GM23248 (cell line): ENCODE measurements at regions not wholly inside any gene's neighbourhood (a gene's known extent, or its start where the extent isn't known, plus 50 kb on each side); places are given as distances from the start of the nearest gene placed in this dataset.

Experiments used
- DNase-seq: peaks from one replicate; pipeline ENCODE4 v3.0.0-alpha.2; 2015
- H2AFZ ChIP-seq: fragments of 200-600 bp; sonication (generic); 2 replicates; pipeline ENCODE4 v1.6.1; 2016; ENCODE audit warnings: antibody characterized with exemption
- H3F3A ChIP-seq: fragments of 200-600 bp; sonication (generic); 2 replicates; pipeline ENCODE4 v1.6.1; 2016; ENCODE audit warnings: mild to moderate bottlenecking, antibody characterized with exemption, mixed run types; ENCODE audit not compliant: insufficient read depth
- H3K27ac ChIP-seq: fragments of 200-600 bp; sonication (generic); 2 replicates; pipeline ENCODE4 v1.5.1; 2016; ENCODE audit warnings: mild to moderate bottlenecking
- H3K27me3 ChIP-seq: fragments of 200-600 bp; sonication (generic); replicated peaks from 2 replicates; pipeline ENCODE4 v1.6.1; 2016; ENCODE audit warnings: mild to moderate bottlenecking; ENCODE audit not compliant: insufficient read depth
- H3K36me3 ChIP-seq: fragments of 200-600 bp; sonication (generic); 2 replicates; pipeline ENCODE4 v1.6.1; 2016; ENCODE audit warnings: low read depth, mild to moderate bottlenecking
- H3K4me1 ChIP-seq: fragments of 200-600 bp; sonication (generic); 2 replicates; pipeline ENCODE4 v1.6.1; 2016; ENCODE audit warnings: mild to moderate bottlenecking; ENCODE audit not compliant: insufficient read depth
- H3K4me2 ChIP-seq: fragments of 200-600 bp; sonication (generic); one replicate; pipeline ENCODE4 v1.6.1; 2016; ENCODE audit warnings: mild to moderate bottlenecking; ENCODE audit not compliant: unreplicated experiment
- H3K4me3 ChIP-seq: fragments of 200-600 bp; sonication (generic); 2 replicates; pipeline ENCODE4 v1.5.1; 2016; ENCODE audit warnings: mild to moderate bottlenecking
- H3K79me2 ChIP-seq: fragments of 200-600 bp; sonication (generic); 2 replicates; pipeline ENCODE4 v1.6.1; 2016; ENCODE audit warnings: mild to moderate bottlenecking; ENCODE audit not compliant: insufficient read depth
- H3K9ac ChIP-seq: fragments of 200-600 bp; sonication (generic); 2 replicates; pipeline ENCODE4 v1.6.1; 2016; ENCODE audit warnings: mild to moderate bottlenecking
- H3K9me2 ChIP-seq: fragments of 200-600 bp; sonication (generic); 2 replicates; pipeline ENCODE4 v1.6.1; 2016; ENCODE audit warnings: mixed run types, mild to moderate bottlenecking, moderate library complexity; ENCODE audit not compliant: insufficient read depth
- H3K9me3 ChIP-seq: fragments of 200-600 bp; sonication (generic); one replicate; pipeline ENCODE4 v1.6.1; 2017; ENCODE audit warnings: low read depth
- H4K20me1 ChIP-seq: fragments of 200-600 bp; sonication (generic); 2 replicates; pipeline ENCODE4 v1.6.0; 2016; ENCODE audit not compliant: insufficient read depth
- EZH2 ChIP-seq: fragments of 200-600 bp; sonication (generic); IDR thresholded peaks from 2 replicates; pipeline ENCODE4 v1.6.1; 2018; ENCODE audit warnings: antibody characterized with exemption, mild to moderate bottlenecking; ENCODE audit not compliant: insufficient read depth, poor library complexity, severe bottlenecking
- EZH2phosphoT487 ChIP-seq: fragments of 200-600 bp; sonication (generic); IDR thresholded peaks from 2 replicates; pipeline ENCODE4 v1.6.1; 2018; ENCODE audit warnings: antibody characterized with exemption, moderate library complexity, mild to moderate bottlenecking, low read depth; ENCODE audit not compliant: insufficient read depth
- WGBS, 2 experiments: methylation state at CpG; one replicate each; pipeline ENCODE4 v1.1.6; 2015 to 2017; ENCODE audit warnings: low lambda C conversion rate in 2 of 2, low coverage in 1 of 2; ENCODE audit errors: missing lambda C conversion rate in 2 of 2; 5-methylcytosine and 5-hydroxymethylcytosine counted together
- in situ Hi-C: fragments of 300-500 bp; cut with MboI; formaldehyde crosslinking; loops from 2 replicates; pipeline ENCODE4 v1.15.0; 2020

- Histone ChIP-seq H3K4me1 (no peaks in the 10 kb centered on the region), H3K27ac (no peak overlapping the region)
These were observed 256.2 kb upstream of the MDFIC2 start for GRCh38 chr3:70568626-70569025.

GRCh38 chr3:70565861-70566260, 253.4 kb upstream of the MDFIC2 start:
- no peaks in the 10 kb centered on the region for H3K9me2 ChIP-seq
- H3K27ac ChIP-seq, result no peak overlapping the region
- H3K4me1 ChIP-seq, result no peaks in the 10 kb centered on the region; the same call in 1 of the 2 replicates
- DNase-seq, result no peak
- no peaks in the 10 kb centered on the region for H4K20me1 ChIP-seq
- no peak overlapping the region for H3K4me2 ChIP-seq
- H3F3A ChIP-seq, result no peaks in the 10 kb centered on the region
- no peaks in the 10 kb centered on the region for H3K9me3 ChIP-seq
- no peak overlapping the region for H3K4me3 ChIP-seq
- TF ChIP-seq EZH2phosphoT487 (no peak), EZH2 (no peak)
- H3K9ac ChIP-seq, result no peak overlapping the region
- WGBS, 2 experiments, result 46 to 54% methylated on average over 3 of the region's 3 CpGs
- no peaks in the 10 kb centered on the region for H3K36me3 ChIP-seq
- no peaks in the 10 kb centered on the region; the same call in 1 of the 2 replicates for H3K27me3 ChIP-seq
- no peaks in the 10 kb centered on the region for H3K79me2 ChIP-seq
- in situ Hi-C loops, result no loop called here
- H2AFZ ChIP-seq, result no peak overlapping the region

More at GRCh38 chr3:70568626-70569025, 256.2 kb upstream of the MDFIC2 start:
- no peak overlapping the region for H3K4me3 ChIP-seq
- H3F3A ChIP-seq, result no peaks in the 10 kb centered on the region
- TF ChIP-seq EZH2 (no peak), EZH2phosphoT487 (no peak)
- no peak overlapping the region for H3K9ac ChIP-seq
- H4K20me1 ChIP-seq, result no peaks in the 10 kb centered on the region
- no peak overlapping the region for H2AFZ ChIP-seq
- in situ Hi-C loops, result no loop called here
- WGBS, 2 experiments, result 42 to 49% methylated on average over 7 of the region's 7 CpGs
- H3K79me2 ChIP-seq, result no peaks in the 10 kb centered on the region
- DNase-seq, result no peak
- H3K27me3 ChIP-seq, result no peaks in the 10 kb centered on the region; the same call in 1 of the 2 replicates
- H3K9me3 ChIP-seq, result no peaks in the 10 kb centered on the region
- no peaks in the 10 kb centered on the region for H3K36me3 ChIP-seq
- H3K4me2 ChIP-seq, result no peak overlapping the region
- H3K9me2 ChIP-seq, result no peaks in the 10 kb centered on the region

GRCh38 chr3:70564552-70564951, 252.1 kb upstream of the MDFIC2 start:
- 10 to 17% methylated on average over 2 to 3 of the region's 3 CpGs for WGBS, 2 experiments
- no peaks in the 10 kb centered on the region; the same call in 1 of the 2 replicates for H3K4me1 ChIP-seq
- no peak overlapping the region for H3K9ac ChIP-seq
- DNase-seq, result no peak
- no peaks in the 10 kb centered on the region for H3K9me2 ChIP-seq
- no peaks in the 10 kb centered on the region for H4K20me1 ChIP-seq
- no peak overlapping the region for H3K4me3 ChIP-seq
- H3F3A ChIP-seq, result no peaks in the 10 kb centered on the region
- no peak for TF ChIP-seq EZH2
- no peak for TF ChIP-seq EZH2phosphoT487
- no peaks in the 10 kb centered on the region for H3K79me2 ChIP-seq
- no peak overlapping the region for H2AFZ ChIP-seq
- H3K27me3 ChIP-seq, result no peaks in the 10 kb centered on the region; the same call in 1 of the 2 replicates
- H3K4me2 ChIP-seq, result no peak overlapping the region
- no peaks in the 10 kb centered on the region for H3K9me3 ChIP-seq
- H3K27ac ChIP-seq, result no peak overlapping the region
- H3K36me3 ChIP-seq, result no peaks in the 10 kb centered on the region
- in situ Hi-C loops, result no loop called here

GRCh38 chr3:70561796-70562195, 249.4 kb upstream of the MDFIC2 start:
- no peaks in the 10 kb centered on the region for H4K20me1 ChIP-seq
- H3K4me1 ChIP-seq, result no peaks in the 10 kb centered on the region; the same call in 1 of the 2 replicates
- TF ChIP-seq EZH2phosphoT487, result no peak
- no peak for TF ChIP-seq EZH2
- no peak overlapping the region for H3K4me2 ChIP-seq
- no peaks in the 10 kb centered on the region for H3K9me2 ChIP-seq
- H3K9ac ChIP-seq, result no peak overlapping the region
- H3K79me2 ChIP-seq, result no peaks in the 10 kb centered on the region
- H3K9me3 ChIP-seq, result no peaks in the 10 kb centered on the region
- no peak overlapping the region for H3K27ac ChIP-seq
- no peak overlapping the region for H3K4me3 ChIP-seq
- H3K27me3 ChIP-seq, result no peaks in the 10 kb centered on the region; the same call in 1 of the 2 replicates
- no peak overlapping the region for H2AFZ ChIP-seq
- in situ Hi-C loops, result no loop called here
- H3K36me3 ChIP-seq, result no peaks in the 10 kb centered on the region
- peak; percentile 10 for DNase-seq
- no peaks in the 10 kb centered on the region for H3F3A ChIP-seq
- 53 to 59% methylated on average over 3 of the region's 3 CpGs for WGBS, 2 experiments

- Histone ChIP-seq H3K27me3 (no peaks in the 10 kb centered on the region; the same call in 1 of the 2 replicates), H3K36me3 (no peaks in the 10 kb centered on the region), H4K20me1 (no peaks in the 10 kb centered on the region), H3K27ac (no peak overlapping the region), H3K4me1 (peaks cover 5% of the 10 kb centered on the region; the same call in 1 of the 2 replicates), H3K9me3 (no peaks in the 10 kb centered on the region), H3K4me2 (no peak overlapping the region), H3K9me2 (no peaks in the 10 kb centered on the region), H3K79me2 (no peaks in the 10 kb centered on the region), H3K4me3 (no peak overlapping the region), H2AFZ (no peak overlapping the region), H3F3A (no peaks in the 10 kb centered on the region), H3K9ac (no peak overlapping the region)
- WGBS, 2 experiments, result 74% methylated on average over 2 of the region's 2 CpGs
- no peak for TF ChIP-seq EZH2phosphoT487
- TF ChIP-seq EZH2, result no peak
- no peak for DNase-seq
- in situ Hi-C loops, result no loop called here
These were observed 246.5 kb upstream of the MDFIC2 start for GRCh38 chr3:70558956-70559355.
